ENCODE measurements at regions not wholly inside any gene's neighbourhood (a gene's known extent, or its start where the extent isn't known, plus 50 kb on each side); places are given as distances from the start of the nearest gene placed in this dataset.
A peak's percentile ranks its signal among the peaks of the same experiment; 100 is the strongest.

DNA sequence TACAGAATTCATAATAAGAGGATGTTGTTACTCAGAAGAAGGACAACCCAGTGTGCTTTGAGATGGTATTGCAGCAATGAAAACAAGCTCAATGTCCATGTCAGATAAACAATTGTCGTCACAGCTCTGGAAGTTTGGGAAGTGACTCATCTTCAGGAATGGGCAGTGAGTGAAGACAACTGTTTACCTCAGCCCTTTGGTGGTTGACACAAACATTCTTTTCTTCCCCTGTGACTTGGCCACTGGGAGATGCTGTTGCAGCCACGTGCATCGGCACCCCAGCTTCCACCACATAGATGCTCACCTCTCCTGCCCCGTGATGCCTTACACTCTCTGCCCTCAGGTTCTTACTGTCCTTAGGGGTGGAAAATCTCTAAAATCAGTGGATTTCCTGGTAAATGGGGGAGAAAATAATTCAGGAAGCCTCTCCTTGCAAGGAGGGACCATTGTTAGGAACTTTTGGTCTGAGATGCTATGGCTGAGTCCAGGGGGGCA lies 114.1 kb upstream of the GALNT15 start:
- Histone ChIP-seq H3K4me3 (ENCODE audit: low read depth, low read length) (no peak overlapping the region), H3K27me3 (ENCODE audit: control insufficient read depth, insufficient read depth, low read length) (no peaks in the 10 kb centered on the region), H3K36me3 (ENCODE audit: control insufficient read depth, insufficient read depth, low read length) (no peaks in the 10 kb centered on the region)
- DNase-seq (ENCODE audit: low read depth): peak; percentile 92
- TF ChIP-seq, protein P1, sequence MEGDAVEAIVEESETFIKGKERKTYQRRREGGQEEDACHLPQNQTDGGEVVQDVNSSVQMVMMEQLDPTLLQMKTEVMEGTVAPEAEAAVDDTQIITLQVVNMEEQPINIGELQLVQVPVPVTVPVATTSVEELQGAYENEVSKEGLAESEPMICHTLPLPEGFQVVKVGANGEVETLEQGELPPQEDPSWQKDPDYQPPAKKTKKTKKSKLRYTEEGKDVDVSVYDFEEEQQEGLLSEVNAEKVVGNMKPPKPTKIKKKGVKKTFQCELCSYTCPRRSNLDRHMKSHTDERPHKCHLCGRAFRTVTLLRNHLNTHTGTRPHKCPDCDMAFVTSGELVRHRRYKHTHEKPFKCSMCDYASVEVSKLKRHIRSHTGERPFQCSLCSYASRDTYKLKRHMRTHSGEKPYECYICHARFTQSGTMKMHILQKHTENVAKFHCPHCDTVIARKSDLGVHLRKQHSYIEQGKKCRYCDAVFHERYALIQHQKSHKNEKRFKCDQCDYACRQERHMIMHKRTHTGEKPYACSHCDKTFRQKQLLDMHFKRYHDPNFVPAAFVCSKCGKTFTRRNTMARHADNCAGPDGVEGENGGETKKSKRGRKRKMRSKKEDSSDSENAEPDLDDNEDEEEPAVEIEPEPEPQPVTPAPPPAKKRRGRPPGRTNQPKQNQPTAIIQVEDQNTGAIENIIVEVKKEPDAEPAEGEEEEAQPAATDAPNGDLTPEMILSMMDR (IDR thresholded peaks at IDR 0.05; ENCODE audit: insufficient read depth, low read length, poor library complexity, severe bottlenecking): peak; percentile 22

DNA sequence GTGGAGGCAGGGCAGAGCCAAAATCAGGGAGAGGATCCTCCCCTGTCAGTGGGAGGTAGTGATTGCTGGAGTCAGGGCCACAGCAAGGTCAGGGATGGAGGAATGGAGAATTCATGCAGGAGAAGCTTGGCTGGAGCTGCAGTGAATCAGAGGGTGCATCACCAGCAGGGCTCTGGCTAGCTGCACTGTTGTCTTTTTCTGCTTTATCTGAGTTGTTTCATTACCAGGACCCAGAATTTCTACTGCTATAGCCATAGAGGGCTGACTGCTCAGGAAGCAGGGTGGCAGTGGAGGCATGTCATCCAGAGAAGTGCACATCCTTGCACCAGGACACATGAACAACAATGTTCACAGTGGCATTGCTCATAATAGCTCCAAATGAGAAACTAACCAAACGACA lies 113.5 kb upstream of the GALNT15 start:
- H3K4me3 ChIP-seq (ENCODE audit: low read depth, low read length): no peak overlapping the region

DNA sequence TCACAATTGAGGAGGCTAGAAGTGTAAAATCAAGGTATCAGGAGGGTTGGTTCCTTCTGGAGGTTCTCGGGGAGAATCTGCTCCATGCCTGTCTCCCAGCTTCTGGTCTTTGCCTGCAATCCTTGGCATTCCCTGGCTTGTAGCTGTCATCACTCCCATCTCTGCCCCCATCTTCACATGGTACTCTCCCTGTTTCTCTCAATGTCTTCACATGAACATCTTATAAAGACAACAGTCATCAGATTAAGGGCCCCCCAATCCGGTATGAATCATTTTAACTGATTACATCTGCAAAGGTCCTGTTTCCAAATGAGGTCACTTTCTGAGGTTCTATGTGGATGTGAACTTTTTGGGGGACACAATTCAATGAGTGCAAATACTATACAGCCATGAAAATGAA lies 113.0 kb upstream of the GALNT15 start:
- no peaks in the 10 kb centered on the region for H3K27me3 ChIP-seq (ENCODE audit: control insufficient read depth, insufficient read depth, low read length)
- no peaks in the 10 kb centered on the region for H3K36me3 ChIP-seq (ENCODE audit: control insufficient read depth, insufficient read depth, low read length)
- no peak for DNase-seq (ENCODE audit: low read depth)
- no peak overlapping the region for H3K4me3 ChIP-seq (ENCODE audit: low read depth, low read length)
- TF ChIP-seq, protein P1 (IDR thresholded peaks at IDR 0.05; ENCODE audit: insufficient read depth, low read length, poor library complexity, severe bottlenecking): no peak

More for the DNA sequence above, 113.5 kb upstream of the GALNT15 start:
- TF ChIP-seq, protein P1 (IDR thresholded peaks at IDR 0.05; ENCODE audit: insufficient read depth, low read length, poor library complexity, severe bottlenecking): no peak
- no peak for DNase-seq (ENCODE audit: low read depth)
- Histone ChIP-seq H3K27me3 (ENCODE audit: control insufficient read depth, insufficient read depth, low read length) (no peaks in the 10 kb centered on the region), H3K36me3 (ENCODE audit: control insufficient read depth, insufficient read depth, low read length) (no peaks in the 10 kb centered on the region)

DNA sequence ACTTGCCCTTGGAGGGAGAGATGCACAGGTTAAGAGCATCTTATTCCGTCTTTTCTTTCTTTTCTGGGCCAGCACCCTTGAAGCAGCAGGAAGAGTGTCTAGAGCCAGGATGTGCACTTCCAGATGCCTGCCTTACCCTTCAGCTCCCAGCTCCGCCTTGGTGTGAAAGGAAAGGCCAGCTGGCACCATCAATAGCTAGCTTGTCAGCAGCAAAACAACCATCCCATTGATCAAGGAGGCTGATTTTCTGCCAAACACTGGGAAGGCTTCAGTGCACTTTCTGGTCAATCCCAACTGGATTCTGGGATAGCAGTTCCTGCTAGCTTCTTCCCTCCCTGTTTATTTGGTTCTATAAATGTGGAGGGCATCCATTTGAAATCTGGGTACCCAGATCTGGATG lies 110.9 kb upstream of the GALNT15 start:
- H3K27me3 ChIP-seq (ENCODE audit: control insufficient read depth, insufficient read depth, low read length): no peaks in the 10 kb centered on the region
- no peak for DNase-seq (ENCODE audit: low read depth)
- TF ChIP-seq, protein P1 (IDR thresholded peaks at IDR 0.05; ENCODE audit: insufficient read depth, low read length, poor library complexity, severe bottlenecking): no peak
- H3K4me3 ChIP-seq (ENCODE audit: low read depth, low read length): no peak overlapping the region
- H3K36me3 ChIP-seq (ENCODE audit: control insufficient read depth, insufficient read depth, low read length): no peaks in the 10 kb centered on the region

DNA sequence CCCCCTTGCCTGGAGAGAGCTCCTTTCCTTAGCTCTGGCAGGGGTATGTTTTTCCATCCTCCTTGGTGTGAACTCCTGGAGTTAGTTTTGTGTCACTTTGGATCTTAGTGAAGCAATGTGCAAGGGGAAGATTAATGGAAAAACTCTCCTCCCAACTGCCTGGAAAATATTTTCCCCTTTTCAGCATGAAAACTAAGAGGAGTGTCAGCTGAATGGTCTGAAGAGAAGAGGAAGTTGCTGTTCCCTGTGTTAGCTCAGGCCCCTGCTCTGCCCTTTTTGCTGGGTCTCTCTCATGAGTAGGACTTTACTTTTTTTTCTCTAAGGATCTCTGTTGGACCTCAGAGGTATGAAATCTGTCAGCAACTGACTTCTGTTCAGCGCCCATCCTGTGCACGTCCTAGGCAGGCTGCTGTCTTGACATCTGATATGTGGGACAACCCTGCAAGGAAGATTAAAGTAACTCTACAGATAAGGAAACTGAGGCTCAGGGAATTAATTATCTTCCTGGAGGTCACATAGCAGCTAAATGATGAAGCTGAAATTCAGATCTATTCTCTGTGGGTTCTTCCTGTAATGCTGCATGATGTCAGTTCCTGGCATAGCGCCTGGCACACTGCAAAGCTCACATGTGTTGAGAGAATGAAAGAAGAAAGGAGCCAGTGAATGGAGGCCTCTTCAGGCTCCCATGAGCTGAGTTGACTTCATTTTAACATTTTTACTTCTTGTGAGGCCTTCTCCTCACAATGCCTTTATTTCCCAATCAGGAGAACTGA lies 109.7 kb upstream of the GALNT15 start:
- Histone ChIP-seq H3K36me3 (ENCODE audit: control insufficient read depth, insufficient read depth, low read length) (no peaks in the 10 kb centered on the region), H3K27me3 (ENCODE audit: control insufficient read depth, insufficient read depth, low read length) (no peaks in the 10 kb centered on the region), H3K4me3 (ENCODE audit: low read depth, low read length) (no peak overlapping the region)
- TF ChIP-seq, protein P1 (IDR thresholded peaks at IDR 0.05; ENCODE audit: insufficient read depth, low read length, poor library complexity, severe bottlenecking): no peak
- DNase-seq (ENCODE audit: low read depth): no peak

DNA sequence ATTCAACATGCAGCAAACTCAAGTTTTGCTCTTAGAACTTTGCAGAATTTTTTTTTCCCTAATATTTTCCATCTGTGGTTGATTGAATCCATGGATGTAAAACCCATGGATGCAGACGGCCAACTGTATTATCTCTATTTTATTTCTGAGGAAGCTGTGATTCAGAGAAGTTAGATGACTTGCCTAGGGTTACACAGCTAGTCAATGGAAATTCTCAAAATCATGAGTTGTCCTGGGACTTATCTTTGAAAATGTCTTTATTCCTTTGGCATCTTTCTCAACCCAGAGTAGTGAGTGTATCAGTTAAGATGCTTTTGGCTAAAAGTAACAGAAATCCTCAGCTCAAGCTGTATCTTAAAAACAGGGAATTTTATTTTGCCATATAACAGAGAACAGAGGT lies 107.9 kb upstream of the GALNT15 start:
- DNase-seq (ENCODE audit: low read depth): no peak
- Histone ChIP-seq H3K36me3 (ENCODE audit: control insufficient read depth, insufficient read depth, low read length) (no peaks in the 10 kb centered on the region), H3K4me3 (ENCODE audit: low read depth, low read length) (no peak overlapping the region), H3K27me3 (ENCODE audit: control insufficient read depth, insufficient read depth, low read length) (no peaks in the 10 kb centered on the region)
- TF ChIP-seq, protein P1 (IDR thresholded peaks at IDR 0.05; ENCODE audit: insufficient read depth, low read length, poor library complexity, severe bottlenecking): no peak
